HG03280 (cell line): ENCODE measurements at regions not wholly inside any gene's neighbourhood (a gene's known extent, or its start where the extent isn't known, plus 50 kb on each side); places are given as distances from the start of the nearest gene placed in this dataset.
"Not testable (repeated sequence)": the region's sequence is repeated elsewhere in the genome, so short reads cannot be mapped to it uniquely, and the experiment has no call there.

Experiments
- ATAC-seq: cut with Tn5 transposase; IDR thresholded peaks from one replicate; pipeline ENCODE4 v1.9.1; 2021; ENCODE audit warnings: mild to moderate bottlenecking, moderate library complexity; ENCODE audit not compliant: unreplicated experiment

DNA sequence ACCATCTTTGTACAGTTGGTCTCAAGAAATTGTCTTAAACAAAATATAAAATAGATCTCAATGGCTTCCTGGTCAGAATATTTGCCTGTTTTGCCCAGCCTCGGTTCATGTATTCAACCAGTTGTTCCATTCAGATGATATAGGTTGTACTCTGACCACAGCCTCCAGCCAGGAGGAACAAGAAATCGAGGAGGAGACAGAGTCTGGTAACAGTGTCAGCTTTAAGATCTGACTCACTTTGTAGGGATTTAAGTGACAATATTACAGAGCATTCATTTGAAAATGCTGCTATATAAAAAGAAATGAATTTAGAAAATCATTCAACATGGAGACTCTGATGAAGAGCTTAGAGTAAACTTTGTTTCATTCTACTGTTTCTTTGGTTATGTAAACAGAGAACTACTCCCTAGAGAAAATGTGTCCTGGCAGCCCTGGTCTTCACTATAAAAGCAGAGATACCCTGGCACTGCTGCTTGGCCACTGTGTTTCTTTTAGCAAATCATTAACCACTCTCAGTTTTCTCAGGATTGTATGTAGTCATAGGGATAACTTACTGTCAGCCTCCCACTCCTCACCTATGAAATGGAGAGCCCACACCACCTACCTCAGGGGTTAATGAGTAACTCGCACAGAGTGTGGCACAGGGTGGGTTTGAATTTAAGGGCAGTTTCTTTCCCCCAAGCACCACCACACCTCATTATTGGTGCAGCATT is 53.5 kb downstream of the PAGE2 start:
- ATAC-seq = no peak

DNA sequence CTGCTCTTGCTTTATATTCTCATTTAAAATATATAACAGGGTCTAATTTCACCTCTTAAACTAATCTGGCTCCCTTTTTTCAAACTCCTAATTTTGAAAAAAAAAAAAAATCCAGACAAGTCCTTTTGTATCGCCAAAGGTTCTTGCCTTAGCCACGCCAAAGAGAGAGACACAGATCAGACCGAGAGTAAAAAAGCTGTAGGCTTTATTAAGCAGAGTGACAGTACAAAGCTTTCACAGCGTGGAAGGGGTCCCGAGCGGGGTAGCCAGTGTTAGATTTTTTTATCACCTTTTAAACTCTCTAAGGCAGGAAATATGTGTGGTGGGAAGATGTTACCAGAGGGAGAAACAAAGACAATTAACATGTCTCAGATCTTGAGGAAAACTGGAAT is 54.1 kb downstream of the PAGE2 start:
- no peak for ATAC-seq

DNA sequence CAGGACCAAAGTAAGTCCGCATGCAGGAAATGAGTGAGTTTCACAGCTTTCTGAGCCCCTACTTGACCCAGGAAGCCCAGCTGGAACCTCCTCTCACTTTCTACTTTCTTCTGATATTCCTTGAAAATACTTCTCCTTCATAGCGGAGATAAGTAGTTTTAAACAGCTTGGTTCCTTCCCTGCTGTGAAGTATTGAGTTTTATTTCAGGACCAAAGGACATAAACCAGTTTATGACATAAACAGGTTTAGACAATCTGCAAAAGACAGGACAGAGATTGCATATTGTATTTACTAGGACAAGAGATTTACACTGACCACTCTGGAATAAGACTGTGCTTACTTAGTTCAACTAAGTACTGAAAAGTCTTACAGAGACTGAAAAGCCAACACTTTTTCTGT is 54.8 kb downstream of the PAGE2 start:
- no peak for ATAC-seq

DNA sequence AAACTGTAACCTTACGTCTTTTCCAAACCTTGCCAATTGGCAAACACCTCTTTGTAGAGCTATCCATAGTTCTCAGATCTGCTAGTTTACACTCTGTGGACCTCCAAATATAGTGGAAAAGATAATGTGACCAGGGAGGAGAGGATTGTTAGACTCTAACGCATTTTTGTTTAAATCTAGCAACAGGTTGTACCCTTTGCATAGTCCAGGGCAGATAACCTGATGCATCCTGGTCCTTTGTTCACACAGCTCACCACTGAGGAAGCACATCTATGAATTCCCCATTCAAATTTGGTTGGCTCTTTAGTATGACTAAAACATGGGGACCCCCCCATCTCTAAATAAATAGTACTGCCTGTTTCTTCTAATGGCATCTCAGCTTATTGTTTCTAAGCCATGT is 55.9 kb downstream of the PAGE2 start:
- no peak for ATAC-seq

DNA sequence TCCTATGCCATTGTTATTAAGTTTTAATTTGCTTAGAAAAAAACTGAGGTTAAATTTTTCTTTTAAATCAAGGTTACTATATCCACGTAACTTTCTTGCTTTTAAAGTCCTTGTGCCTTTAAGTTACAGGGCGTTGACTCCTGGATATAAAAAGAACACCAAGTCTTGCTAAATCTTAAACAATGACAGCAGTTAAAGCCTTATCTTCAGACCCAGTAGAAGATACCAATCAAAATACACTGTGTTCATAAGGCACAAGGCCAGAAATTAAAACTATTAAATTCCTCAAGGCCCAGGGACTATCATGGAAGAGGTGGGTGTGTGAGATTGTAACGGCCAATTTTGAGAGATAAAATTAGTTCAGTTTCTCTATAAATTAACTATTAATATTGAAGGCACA is 60.4 kb downstream of the PAGE2 start:
- no peak for ATAC-seq

DNA sequence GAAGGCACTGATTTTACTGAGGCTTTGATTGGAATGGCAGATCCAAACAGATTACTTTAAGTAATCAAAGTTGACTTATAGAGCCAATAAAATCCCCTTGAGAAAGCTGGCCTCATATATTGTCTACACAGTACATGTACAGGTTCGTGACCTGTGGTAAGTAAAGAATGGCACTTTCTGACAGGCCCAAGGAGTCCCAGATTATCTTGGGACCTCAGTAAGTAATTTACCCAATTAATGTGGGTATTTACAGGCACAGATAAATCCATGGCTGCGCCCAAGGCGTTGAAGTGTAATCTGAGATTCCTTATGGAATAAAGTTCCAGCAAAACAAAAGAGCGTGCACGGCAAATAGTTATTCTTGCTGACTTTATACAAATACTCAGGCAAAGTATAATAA is 62.4 kb downstream of the PAGE2 start:
- no peak for ATAC-seq

DNA sequence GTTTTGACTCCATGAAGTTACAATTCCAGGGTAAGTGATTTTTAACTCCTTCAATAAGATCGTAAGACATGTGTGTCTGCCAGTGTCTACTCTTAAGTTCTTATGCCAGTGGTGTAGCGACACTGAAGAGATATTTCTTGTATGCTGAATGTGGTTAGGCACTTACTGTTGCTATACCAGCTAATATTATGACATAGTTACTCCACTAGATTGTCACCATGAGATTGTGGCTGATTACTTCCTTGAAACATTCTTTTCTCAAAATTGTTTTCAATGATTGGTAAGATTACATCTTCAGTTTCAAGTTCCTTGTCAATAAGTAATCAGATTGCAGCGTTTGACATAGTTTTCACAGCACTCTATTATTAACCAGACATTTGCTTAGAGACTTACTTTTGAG is 60.6 kb upstream of the PAGE5 start:
- no peak for ATAC-seq

DNA sequence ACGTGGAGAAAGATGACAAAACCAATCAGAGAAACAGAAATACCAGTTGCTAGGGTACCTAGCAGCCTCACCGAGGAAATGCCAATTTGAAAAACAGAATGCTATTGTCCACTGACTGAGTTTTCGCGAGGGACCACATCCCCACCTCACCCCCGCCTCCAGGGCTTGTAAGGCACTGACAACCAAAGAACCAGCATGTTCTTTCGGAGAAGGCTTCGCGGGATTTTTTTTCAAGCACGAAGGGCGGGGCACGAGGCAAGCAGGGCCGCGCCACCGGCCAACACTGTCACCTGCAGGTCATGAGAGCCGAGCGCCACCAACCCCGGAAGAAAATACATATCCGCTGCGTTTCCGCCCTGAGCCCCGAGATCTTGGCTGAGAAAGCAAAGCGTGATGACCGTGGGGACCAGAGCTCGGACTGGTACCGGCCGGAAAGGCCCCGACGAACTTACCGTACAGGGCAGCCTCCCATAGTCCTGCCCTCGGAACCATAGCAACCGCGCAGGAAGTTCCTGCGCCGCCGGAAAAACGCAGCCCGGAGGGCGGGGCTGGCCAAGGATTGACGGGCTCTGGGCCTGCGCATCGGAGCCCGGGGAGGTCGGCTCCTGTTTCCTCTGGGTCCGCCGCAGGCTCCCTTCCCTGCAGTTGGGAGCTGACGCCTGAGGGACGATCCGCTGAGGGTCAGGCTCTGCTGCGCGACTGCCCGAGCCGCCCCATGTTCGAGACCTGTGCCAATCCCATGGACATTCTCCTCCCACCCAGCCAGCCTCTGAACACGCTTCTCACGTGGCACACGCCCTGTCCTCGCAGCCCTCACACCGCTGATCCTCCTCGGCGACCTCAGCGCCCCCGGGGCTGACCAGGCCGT is 59.2 kb upstream of the PAGE5 start:
- ATAC-seq = peak; percentile 92

DNA sequence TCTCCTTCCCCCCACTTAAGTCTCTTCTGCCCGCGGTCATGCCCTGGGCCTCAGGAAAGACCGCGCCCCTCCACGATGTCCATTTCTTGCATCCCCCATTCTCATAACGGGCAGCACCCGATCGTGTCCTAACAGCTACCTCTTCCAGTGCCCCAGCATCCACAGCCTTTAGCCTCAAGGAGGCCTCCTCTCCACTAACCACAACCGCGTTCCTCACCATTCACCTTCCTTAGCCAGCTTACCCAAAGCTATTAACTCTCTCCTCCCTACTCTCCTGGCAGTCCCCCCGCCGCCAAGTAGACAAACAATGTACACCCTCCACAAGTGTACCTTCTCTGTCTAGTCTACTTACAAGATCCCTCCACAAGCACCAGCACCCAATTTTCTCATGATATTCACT is 58.6 kb upstream of the PAGE5 start:
- no peak for ATAC-seq

DNA sequence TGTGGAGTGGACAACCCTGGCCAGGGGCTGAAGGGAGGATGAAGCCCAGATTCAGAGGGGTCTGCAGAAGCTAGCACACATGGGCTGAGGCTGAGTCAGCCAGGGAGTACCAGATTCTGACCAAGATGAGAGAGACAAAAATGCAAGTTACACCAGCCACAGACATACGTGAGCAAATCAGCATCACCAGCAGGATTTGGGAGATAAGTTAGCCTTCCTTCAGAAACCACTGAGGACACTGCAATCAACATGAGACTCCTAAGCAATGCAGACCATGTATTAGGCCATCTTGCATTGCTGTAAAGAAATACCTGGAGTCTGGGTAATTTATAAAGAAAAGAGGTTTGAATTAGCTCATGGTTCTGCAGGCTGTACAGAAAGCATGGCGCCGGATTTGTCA is 57.0 kb upstream of the PAGE5 start:
- ATAC-seq = no peak

DNA sequence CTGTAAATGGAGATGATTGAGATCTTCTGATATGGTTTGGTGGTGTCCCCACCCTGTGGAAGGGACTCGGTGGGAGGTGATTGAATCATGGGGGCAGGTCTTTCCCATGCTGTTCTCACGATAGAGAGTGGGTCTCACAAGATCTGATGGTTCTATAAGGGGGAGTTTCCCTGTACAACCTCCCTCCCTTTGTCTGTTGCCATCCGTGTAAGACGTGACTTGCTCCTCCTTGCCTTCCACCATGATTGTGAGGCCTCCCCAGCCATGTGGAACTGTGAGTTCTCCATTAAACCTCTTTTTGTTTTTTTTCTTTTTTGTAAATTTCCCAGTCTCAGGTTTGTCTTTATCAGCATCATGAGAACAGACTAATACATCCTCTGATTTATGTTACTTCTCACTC is 55.1 kb upstream of the PAGE5 start:
- ATAC-seq = not testable (repeated sequence)

DNA sequence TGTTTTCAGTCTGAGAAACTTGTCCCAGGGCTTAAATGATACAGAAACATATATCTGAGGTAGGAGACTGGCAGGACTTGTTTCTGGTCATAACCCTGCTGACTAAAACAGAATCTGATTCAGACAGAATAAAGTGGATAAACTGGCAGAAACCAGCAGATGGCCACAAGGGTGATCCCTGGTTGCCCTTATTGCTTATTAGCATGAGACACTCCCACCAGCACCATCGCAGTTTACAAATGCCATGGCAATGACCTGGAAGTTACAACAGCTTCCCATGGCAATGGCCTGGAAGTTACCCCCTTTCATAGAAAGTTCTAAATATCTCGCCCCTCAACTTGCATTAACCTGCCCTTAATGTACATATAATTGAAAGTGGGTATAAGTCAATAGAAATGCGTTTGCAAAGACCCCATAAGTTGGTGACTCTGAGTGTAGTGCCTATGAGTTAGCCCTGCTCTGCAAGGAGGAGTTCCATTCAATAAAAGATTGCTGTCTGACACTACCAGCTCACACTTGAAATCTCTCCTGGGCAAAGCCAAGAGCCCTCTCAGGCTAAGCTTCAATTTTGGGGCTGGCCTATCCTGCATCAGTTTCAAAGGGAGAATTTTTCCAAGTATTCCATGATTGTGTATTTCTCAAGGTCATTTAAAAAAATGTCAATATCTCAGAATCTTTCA is 52.9 kb upstream of the PAGE5 start:
- ATAC-seq = no peak

DNA sequence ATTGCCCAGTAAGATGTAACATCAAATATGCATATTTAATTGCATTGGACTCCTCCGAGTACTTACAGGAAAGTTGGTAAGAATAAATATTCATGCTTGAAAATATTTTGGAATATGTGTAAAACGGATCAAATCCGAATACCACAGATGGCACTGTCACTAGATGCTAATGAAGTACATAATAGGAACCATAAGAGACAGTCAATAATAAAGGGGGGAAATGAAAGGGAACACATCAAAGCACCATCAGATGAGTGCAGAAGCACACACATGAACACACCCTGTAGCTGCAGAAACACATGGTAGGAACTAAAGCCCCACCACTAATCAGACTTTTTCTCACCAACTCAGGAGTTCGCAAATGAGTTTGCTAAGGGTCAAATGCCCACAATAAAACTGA is 52.2 kb upstream of the PAGE5 start:
- ATAC-seq = no peak

DNA sequence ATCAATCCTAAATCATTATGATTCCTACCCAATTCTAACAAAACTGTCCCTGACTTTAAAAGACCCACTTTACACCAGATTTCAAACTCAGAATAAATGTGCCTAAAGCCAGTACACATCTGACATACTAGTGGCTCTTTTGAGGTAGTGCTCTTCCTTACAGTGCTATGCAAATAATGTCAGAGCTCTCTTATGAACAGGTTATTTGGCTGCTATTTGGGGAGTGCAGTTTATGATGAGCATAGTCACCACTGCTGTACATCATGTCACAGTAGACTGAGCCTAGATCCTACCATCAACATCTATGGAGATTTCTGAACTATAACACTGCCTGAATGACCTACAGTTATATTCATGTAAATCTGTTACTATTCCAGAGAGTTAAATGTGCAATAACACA is 50.4 kb upstream of the PAGE5 start:
- no peak for ATAC-seq
